Glomerular visceral epithelial cell (primary cell): ENCODE measurements at regions not wholly inside any gene's neighbourhood (a gene's known extent, or its start where the extent isn't known, plus 50 kb on each side); places are given as distances from the start of the nearest gene placed in this dataset.

Experiments used
- DNase-seq: peaks from one replicate; pipeline ENCODE4 v3.0.0-alpha.2; 2016; ENCODE audit errors: extremely low spot score

DNA sequence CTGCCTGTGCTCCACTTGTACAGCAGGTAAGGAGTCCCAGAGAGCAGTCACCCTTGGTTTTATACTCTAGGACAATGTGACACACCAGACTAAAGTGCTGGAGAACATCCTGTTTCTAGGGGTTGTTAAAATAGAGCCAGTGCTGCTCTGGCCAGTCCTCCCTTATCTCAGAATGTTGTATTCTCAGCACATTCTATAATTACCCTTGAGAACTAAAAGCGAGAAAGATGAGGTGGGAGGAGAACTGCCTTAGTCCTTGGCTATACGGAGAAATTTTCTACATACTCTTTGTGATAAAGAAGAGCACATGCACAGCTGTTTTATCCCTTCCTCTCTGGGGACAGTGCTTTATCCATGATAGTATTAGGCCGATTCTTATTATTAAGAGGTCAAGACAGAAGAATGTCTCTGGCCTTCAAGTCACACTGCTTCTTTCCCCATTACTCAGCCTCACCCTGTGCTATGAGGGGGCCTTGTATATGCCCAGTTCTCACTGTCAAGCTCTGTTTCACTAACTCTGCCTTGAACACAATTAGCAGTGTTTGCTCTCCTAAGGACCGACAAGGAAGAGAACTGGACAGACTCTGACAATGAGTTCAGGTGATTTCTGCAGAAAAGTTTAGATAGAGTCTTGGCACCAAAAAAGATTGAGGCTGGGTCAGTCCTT, 385.8 kb downstream of the TRIB2 start:
- no peak for DNase-seq

DNA sequence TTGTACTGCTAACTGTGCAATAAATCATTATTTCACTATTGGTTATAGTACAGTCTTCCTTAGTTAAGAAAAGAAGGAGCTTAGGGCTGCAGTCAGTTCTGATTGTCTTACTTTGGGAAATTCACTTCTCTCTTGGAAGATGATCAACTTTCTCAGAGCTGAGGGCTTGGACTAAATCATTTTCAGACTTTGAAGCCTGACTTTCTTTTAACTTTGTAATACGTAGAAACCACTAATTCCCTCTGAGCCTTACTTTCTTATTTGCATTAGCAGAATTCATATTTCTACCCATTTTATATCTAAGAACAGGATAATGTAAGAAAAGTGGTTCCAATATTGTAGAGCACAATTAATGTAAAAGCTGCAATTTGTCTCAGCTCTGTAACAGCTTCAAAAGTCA, 386.4 kb downstream of the TRIB2 start:
- DNase-seq: no peak

DNA sequence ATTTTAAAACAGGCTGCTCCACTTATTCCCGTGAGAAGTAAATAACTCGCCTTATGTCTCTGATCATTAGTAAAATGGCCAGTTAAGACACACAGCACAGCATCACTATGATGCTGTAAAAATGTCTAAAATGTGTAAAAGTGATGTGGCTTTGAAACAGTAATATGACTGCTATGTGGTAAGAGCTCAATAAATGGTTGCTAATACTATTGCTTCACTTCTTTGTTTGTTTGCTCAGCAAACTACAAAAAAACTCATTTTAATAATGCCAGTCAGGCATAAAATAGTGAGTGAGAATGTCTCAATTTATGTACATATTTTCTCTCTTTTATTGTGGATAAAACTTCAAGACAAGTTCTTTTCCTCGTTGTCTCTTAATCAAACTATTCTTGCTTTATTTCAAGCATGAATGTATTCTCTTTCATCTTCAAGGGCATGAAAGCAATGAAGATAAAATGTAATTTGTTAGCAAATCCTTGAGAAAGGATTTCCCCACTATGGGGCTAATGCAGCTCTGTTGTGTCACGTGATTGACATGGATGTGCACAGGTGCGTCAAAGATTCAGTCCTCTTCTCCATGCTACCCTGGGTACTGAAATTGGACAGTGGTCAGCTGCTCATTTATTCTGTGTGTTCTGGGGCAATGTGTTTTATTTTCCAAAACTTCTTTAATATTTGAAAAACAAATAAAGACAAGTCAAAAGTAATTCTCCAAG, 387.2 kb downstream of the TRIB2 start:
- DNase-seq: no peak

DNA sequence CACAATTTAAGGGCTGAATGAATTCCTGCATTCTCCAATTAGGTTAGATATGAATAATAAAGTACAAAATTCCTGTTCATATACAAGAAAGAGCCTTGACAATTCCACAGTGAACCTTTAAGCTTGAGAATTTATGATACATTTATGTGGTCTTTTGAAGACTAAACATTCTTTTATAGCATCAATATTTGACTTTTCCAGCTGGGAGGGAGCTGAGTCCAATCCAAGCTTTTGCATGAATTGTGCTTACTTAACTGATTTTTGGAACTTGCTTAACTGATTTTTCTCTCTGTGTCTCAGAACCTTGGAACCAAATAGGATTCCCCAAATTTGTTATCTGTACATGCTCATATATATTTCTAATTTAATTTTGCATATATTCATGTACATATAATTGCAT, 388.0 kb downstream of the TRIB2 start:
- no peak for DNase-seq

DNA sequence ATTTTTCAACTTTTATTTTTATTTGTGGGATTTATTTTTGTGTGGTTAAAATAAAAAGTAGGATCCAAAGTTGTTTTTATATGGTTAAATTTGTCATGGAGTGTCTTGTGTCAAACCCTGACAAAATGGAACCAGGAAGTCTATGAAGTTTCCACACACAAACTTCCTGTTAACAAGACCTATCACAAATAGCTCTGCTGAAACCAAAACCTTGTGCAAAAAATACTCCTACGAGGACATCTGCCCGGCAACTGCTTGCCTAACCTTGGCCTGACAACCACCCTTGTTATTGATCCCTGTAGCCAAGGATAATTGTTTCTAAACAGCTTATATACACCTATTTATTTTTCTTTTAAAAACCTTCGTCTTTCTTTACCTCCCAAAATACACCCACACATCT, 389.6 kb downstream of the TRIB2 start:
- DNase-seq: no peak

DNA sequence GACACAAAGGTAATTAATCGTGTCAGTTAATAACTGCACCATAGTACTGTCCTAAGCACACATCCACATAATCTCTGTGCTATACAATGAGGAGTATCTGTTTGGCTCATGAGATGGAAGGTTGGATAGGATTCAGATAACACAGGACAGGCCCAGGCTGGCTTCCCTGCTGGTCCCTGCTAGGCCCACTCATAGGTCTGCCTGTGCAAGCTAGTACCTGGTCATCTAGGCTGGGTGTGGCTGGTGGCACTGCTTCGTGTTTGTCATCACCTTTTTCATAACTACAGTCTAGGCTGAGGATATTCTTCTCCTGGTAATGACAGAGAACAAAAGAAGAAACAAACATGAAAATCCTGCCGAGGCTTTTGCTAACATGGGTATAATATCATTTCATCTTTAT, 392.8 kb downstream of the TRIB2 start:
- no peak for DNase-seq

DNA sequence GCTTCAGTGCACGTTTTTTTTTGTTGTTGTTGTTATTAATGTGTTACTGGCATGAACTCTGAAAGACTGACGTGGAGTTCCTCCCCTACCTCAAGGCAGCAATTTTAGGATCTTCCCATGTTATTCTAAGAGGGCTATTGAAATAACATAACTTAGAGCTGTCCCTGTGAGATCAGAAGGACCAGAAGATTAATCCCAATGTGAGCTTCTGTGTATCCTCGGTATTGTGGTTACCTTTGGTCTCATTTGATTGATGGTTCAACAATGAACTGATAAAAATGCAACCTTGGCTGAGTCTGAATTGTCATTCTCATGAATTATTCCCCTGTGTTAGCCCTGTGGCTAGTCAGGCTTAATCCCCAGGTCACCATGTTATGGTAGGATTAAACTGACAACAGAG, 394.1 kb downstream of the TRIB2 start:
- DNase-seq: no peak

DNA sequence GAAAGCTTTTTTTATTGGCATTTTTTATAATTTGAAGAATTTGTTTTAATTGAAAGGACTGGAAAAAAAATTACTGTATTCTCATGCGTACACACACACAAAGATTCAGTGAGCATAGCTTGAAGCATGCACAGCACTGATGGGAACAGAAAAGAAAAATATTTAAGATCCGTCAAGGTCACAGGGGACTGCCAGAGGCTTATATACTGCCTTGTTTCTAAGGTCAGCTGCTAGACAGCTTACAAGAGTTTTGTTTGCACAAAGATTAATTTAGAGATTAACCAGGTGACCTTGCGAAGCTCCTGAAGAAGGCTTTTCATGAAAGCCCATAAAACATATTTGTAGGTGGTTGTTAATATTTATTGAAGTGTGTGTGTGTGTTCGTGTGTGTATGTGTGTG, 396.3 kb downstream of the TRIB2 start:
- no peak for DNase-seq

DNA sequence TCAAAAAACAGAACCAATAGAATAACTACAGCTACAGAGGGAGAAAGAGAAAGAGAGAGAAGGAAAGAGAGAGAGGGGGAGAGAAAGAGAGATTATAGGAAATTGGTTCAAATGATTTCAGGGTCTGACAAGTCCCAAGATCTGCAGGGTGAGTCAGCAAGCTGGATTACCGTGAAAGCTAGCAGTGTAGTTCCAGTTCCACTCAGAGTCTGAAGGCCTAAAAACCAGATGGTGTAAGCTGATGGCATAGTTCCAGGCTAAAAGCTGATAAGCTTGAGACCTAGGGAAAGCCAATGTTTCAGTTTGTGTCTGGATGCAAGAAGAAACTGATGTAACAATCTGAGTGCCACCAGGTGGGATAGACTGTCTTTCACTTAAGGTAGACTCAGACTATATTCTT, 397.7 kb downstream of the TRIB2 start:
- DNase-seq: no peak

DNA sequence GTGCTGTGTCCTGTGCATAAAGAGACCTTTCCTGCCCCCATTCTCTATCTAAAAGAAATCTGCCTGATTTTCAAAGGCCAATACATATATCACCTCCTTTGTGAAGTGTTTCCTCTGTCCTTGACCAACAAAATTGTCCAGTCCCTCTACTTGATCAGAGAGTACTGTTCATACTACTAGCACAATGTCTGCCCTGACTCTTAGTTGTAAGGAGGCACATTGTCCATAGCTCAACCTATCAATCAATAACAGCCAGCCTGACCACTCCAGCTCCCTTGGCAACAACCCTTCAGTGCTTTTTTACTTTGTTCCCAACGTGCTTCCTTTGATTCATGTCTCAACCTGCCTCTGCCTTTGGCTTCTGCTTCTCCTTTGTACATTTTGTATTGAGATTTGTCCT, 398.9 kb downstream of the TRIB2 start:
- no peak for DNase-seq

DNA sequence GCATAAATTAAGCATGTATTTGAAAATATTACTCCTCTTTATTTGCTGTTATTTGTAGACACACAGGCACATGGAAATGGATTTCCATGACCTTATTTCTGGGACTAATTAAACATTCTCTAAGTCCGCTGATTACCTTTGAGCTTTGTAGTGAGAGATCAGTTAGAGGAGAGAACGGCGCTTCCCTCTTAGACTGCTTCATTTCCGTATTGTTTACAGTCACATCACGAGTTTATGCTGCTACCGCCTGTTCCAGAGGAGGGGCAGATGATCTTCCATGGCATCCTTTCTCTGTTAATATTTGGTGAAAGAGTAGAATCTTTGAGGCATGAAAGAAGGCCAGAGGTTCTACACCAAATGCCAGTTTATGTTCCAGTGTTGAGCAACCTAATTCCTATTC, 404.4 kb downstream of the TRIB2 start:
- no peak for DNase-seq

DNA sequence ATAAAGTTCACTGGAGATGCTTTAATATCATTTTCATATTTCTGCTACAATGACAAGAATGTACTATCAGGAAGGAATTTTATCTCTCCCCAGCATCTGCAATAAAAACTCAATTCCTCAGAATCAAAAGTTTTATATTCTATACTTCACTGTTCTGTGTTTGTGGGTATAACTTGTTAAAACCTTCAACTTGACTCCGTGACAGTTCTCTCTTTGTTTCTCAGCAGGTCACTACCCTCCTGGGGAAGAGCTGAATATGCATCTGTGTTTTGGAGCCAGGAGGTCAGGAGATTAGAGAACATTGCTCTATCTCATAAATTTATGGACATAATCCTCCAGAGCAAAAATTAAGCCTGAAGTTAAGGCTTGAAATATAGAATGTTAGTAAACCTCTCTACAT, 411.4 kb downstream of the TRIB2 start:
- DNase-seq: no peak

DNA sequence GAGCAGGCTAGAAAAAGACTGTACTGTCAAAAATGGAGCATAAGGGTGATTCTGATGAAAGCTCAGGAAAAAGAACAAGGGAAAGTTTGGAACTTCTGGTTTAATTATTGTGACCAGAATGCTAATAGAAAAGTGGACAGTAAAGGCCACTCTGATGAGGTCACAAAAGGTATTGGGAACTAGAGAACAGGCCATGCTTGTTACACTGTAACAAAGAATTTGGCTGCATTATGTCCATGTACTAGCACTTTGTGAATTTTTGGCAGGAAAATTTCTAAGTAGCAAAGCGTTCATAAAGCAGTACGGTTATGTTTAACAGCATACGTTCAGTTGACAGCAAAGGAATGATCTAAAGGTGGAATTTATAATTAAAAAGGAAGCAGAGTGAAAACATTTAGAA, 418.6 kb downstream of the TRIB2 start:
- DNase-seq: no peak

DNA sequence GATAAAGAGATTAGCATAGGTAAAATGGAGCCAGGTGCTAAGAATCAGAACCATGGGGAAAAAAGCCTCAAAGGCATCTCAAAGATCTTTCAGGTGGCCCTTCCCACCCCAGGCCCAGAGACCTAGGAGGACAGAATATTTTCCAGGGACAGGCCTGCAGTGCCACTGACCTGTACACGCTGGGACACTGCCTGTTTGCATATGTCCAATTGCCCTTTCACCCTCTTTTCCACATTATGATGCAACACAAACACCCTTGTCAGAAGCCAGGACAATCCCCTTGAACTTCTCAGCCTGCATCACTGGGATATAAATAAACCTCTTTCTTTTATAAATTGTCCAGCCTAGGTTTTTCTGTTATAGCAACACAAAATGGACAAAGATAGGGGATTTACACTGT, 419.1 kb downstream of the TRIB2 start:
- DNase-seq: no peak

DNA sequence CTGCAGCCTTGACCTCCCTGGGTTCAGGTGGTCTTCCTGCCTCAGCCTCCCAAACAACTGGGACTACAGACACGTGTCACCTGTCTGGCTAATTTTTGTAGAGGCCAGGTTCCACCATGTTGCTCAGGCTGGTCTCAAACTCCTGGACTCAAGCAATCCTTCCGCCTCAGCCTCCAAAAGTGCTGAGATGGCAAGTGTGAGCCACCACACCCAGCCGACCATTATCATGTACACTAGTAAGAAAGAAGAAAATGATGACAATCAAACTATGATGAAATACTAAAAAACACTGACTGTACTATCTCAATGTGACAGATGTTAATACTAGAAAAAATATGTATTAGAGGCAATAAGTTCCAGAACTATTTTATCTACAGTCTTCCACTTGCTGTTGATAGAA, 420.9 kb downstream of the TRIB2 start:
- no peak for DNase-seq

DNA sequence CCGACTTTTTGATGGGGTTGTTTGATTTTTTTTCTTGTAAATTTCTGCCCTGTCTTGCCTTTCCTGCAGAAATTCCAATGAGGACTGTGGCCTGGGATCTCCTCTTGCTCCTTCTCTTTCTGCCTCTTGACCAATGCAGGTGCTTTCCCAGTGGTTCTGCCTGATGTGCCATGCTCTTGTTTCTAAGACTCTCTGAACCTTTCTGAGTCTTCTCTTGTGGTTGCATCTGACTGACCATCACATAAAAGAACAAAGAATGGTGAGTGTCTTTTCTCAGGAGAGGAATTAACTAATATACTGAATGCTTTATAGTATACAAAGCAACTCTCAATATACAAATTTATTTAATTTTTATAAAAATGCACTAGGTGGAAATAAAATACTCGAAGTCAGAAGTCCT, 424.6 kb downstream of the TRIB2 start:
- DNase-seq: no peak

DNA sequence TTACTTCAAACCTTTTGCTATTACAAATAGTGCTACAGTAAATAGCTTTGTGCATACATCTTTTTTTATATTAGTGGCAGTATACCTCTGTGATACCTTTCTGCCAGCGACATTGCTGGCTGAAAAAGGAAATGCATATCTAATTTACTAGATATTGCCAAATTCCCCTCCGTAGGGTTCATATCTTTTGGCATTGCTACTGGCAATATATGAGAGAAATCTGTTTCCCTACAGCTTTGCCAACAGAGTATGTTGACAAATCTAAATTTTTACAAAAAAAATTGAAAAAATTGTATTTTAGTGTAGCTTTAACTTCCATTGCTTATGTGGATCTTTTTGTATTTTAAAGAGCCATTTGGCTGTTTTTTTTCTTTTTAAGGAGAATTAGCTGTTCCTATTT, 426.7 kb downstream of the TRIB2 start:
- no peak for DNase-seq

DNA sequence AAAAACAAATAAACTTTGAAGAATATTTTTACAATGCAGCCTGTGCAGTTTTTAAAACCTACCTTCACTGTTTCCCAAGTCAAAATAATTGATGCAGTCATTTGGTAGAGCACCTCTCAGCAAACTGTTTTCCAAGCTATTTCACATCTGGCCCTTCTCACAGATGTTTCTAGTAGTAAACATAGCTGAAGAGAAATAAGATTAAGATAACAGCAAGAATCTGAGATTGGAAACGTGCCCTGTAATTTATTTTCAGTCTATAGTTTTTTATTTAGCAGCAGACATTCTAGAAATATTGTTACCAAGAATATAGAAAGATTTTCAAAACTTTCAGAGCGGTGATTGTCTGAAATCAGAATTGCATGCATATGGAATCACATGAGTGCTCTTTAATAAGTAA, 440.2 kb downstream of the TRIB2 start:
- no peak for DNase-seq

DNA sequence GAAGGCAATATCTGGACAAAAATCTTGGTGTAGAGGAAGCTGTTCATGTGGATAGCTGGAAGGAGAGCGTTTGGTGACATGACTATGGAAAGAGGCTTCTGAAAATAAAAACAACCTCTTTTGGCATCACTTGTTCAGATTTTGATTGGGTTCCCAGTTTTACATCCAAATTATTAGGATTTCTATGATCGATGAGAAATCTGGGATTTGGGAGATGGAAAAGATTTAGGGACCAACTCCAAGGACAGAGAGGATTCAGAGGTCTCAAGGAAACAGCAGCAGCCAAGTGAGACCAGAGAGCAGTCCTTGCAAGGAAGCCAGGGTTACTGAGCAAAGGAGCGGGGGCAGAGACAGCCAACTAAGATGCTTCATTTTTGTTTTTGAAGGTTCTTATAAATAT, 441.7 kb downstream of the TRIB2 start:
- no peak for DNase-seq

DNA sequence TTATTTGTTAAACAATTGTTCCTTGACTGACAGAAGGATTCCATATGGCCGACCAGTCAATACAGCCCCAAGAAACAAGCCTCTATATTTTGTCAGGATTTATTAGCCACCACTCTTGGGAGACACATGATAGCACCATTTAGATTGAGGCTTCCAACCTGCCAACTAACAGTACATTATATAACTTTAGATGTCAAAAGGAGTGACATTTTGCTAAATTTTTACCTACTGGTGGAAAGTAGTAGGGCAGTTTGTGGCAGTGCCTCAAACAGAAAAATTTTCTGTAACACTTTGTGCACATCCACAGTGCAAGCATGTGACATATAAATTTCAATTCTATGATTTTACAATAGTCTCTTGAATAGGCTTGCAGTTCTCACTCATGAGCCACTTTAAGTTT, 464.0 kb downstream of the TRIB2 start:
- DNase-seq: no peak

DNA sequence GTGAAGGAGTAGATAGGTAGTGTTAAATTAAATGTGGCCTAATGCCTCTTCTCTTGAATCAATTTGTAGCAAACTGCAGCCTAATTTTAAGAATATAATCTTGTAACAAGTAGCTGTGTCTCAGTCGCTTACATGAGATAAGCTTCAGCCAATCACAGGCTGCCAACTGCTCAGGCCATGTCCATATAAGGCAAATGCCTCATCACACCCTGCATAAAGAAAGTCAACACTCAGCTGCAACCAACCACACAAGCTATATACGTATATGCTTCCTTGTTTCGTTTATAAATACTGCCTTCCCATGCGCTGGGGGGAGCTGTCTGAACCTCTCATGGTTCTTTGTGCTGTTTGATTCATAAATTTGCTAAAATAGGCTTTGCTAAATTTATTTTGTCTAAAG, 476.3 kb downstream of the TRIB2 start:
- DNase-seq: no peak

DNA sequence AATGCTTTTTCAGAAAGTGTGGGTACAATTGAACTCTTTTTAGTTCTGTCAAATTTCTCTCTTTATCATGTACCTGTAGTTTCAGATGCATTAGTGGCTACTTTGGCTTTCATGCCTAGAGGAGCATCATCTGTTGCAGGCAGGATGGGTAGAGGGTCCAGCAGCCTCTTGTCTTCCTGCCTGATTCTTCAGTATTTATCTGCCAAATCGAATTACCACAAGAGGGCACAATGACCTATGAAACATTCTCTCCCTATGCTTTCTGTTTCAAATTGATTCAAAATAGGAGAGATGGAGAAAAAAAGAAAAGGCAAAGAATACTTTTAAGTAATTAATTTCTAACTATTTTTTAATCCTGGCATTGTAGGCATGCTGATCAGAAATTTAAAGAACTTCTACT, 477.2 kb downstream of the TRIB2 start:
- no peak for DNase-seq

DNA sequence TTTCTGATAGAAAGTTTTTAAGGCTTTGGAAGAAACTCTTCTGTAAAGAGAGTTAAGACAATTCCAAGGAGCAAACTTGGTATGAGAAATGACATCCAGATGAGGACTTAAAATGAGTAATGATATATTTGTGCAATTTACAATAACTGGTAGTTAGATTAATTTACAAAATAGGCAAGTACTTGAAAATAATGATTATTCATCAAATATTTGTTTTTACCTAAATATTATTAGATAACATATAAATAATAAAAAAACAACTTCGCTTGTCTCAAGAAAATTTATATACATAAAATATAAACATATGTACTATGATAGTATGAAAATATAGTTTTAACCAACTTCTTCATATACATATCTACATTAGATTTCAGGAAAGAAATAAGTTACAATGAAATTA, 478.5 kb downstream of the TRIB2 start:
- no peak for DNase-seq

DNA sequence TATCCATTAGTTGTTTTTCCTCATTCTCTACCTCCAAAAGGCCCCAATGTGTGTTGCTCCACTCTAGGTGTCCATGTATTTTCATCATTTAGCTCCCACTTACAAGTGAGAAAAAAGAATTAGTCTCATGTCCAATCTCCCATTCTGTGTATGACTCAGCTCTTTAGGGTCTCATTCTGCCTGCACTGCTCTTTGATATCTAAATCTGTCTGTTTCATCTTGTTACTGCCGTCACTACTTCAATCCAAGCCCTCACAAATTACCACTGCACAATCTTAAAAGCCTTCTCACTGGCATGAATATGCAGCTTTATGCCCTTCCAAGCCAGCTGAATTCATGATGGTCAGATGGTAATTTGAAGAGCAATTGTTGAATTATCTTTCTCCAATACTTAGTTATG, 480.5 kb downstream of the TRIB2 start:
- no peak for DNase-seq
